ENCODE measurements at regions not wholly inside any gene's neighbourhood (a gene's known extent, or its start where the extent isn't known, plus 50 kb on each side); places are given as distances from the start of the nearest gene placed in this dataset.

DNA sequence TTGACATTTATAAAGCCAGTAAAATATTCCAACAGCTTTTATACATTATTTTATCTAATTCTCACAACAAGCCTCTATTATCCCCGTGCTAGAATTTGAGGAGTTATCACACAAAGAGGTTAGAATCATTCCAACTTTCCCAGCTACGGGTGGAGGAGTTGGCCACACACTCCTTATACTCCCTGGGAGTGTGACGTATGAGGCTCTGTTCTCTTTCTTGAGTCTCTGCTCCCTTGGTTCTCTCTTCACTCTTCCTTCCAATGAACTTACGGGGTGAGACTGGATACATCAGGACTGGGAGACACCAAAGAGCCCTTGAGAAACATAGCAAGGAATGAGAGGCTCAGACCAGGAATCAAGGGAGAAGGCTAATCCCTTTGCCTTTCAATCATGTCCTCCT, 185.6 kb upstream of the TAB2 start:
- TF ChIP-seq, protein P1, sequence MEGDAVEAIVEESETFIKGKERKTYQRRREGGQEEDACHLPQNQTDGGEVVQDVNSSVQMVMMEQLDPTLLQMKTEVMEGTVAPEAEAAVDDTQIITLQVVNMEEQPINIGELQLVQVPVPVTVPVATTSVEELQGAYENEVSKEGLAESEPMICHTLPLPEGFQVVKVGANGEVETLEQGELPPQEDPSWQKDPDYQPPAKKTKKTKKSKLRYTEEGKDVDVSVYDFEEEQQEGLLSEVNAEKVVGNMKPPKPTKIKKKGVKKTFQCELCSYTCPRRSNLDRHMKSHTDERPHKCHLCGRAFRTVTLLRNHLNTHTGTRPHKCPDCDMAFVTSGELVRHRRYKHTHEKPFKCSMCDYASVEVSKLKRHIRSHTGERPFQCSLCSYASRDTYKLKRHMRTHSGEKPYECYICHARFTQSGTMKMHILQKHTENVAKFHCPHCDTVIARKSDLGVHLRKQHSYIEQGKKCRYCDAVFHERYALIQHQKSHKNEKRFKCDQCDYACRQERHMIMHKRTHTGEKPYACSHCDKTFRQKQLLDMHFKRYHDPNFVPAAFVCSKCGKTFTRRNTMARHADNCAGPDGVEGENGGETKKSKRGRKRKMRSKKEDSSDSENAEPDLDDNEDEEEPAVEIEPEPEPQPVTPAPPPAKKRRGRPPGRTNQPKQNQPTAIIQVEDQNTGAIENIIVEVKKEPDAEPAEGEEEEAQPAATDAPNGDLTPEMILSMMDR (IDR thresholded peaks at IDR 0.05; ENCODE audit: unreplicated experiment): no peak
- no peaks in the 10 kb centered on the region for H3K27me3 Mint-ChIP-seq (ENCODE audit: low read depth)
- no peak overlapping the region for H3K27ac Mint-ChIP-seq

DNA sequence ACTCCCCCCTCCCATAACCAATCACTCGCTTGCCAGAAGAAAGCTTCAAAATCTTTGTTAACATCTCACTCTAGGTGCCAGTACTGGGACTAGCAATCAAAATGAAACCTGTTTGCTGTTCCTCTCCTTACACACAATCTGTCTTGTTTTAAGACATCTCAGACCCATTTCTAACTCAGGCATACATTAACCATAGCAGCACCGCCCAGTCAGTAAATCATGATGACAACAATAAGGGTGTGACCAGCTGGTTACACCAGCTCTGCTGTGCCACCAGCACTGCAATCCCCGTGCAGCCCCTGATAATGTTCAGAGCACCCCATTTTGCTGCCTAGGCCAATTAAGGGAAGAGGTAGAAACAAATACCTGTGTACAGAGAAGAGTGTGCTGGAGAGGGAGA, 185.2 kb upstream of the TAB2 start:
- H3K4me1 Mint-ChIP-seq: peaks cover 30% of the 10 kb centered on the region
- peaks cover 3% of the 10 kb centered on the region for H3K9me3 Mint-ChIP-seq
- no peak for DNase-seq (ENCODE audit: low spot score in 2 of 2, unreplicated experiment in 2 of 2)
- TF ChIP-seq, protein P1 (IDR thresholded peaks at IDR 0.05; ENCODE audit: unreplicated experiment): no peak
- H3K27me3 Mint-ChIP-seq (ENCODE audit: low read depth): no peaks in the 10 kb centered on the region
- H3K36me3 Mint-ChIP-seq: no peaks in the 10 kb centered on the region
- no peak overlapping the region for H3K4me3 Mint-ChIP-seq
- H3K27ac Mint-ChIP-seq: no peak overlapping the region

More for the DNA sequence above, 185.6 kb upstream of the TAB2 start:
- Mint-ChIP-seq H3K4me1 (peaks cover 30% of the 10 kb centered on the region), H3K36me3 (no peaks in the 10 kb centered on the region), H3K4me3 (no peak overlapping the region), H3K9me3 (peaks cover 6% of the 10 kb centered on the region)
- no peak for DNase-seq (ENCODE audit: low spot score in 2 of 2, unreplicated experiment in 2 of 2)

DNA sequence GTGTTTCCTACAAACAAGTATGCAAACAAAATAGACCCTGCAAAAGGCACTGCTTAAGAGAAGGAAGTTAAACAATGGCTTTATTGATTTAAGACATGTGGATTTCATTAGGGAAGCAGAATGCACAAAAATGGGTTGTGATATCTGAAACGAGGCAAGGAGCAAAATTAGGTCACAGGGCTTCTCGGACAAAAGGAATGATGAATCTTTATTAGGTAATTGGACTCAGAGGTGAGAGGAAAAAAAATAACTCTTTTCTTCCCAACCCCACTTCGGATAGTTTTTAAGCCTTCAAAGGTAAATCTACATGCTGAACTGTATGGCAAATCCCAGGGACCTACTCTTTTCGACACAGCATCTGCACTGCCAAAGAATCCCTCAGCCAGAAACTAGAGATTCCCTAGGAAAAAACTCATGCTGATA, 183.0 kb upstream of the TAB2 start:
- peaks cover 24% of the 10 kb centered on the region for H3K4me1 Mint-ChIP-seq
- H3K36me3 Mint-ChIP-seq: no peaks in the 10 kb centered on the region
- TF ChIP-seq, protein P1 (IDR thresholded peaks at IDR 0.05; ENCODE audit: unreplicated experiment): no peak
- H3K27me3 Mint-ChIP-seq (ENCODE audit: low read depth): no peaks in the 10 kb centered on the region
- DNase-seq (ENCODE audit: low spot score in 2 of 2, unreplicated experiment in 2 of 2): no peak
- no peak overlapping the region for H3K4me3 Mint-ChIP-seq
- no peaks in the 10 kb centered on the region for H3K9me3 Mint-ChIP-seq
- no peak overlapping the region for H3K27ac Mint-ChIP-seq

DNA sequence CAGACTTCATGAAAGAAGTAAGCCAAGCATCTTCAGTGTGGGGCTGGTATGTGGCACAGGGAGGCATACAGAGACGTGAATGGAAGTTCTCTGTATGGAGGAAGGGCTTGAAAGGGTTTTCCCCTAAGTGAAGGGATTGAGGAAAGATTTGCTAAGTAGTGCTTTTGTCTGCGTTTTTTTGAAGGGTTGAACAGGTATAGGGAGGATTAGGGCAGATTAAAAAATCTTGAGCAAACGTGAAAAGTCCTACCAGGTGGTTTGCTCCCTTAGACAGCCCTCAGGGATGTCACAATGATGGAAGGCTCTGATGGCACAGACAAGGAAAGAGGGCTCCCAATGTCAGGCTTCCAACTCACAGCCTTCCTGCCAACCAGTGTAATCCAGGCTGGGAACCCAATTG, 181.7 kb upstream of the TAB2 start:
- Mint-ChIP-seq H3K36me3 (no peaks in the 10 kb centered on the region), H3K27ac (no peak overlapping the region), H3K4me1 (peaks cover 27% of the 10 kb centered on the region), H3K9me3 (no peaks in the 10 kb centered on the region), H3K27me3 (ENCODE audit: low read depth) (no peaks in the 10 kb centered on the region), H3K4me3 (no peak overlapping the region)
- TF ChIP-seq, protein P1 (IDR thresholded peaks at IDR 0.05; ENCODE audit: unreplicated experiment): no peak
- no peak for DNase-seq (ENCODE audit: low spot score in 2 of 2, unreplicated experiment in 2 of 2)

DNA sequence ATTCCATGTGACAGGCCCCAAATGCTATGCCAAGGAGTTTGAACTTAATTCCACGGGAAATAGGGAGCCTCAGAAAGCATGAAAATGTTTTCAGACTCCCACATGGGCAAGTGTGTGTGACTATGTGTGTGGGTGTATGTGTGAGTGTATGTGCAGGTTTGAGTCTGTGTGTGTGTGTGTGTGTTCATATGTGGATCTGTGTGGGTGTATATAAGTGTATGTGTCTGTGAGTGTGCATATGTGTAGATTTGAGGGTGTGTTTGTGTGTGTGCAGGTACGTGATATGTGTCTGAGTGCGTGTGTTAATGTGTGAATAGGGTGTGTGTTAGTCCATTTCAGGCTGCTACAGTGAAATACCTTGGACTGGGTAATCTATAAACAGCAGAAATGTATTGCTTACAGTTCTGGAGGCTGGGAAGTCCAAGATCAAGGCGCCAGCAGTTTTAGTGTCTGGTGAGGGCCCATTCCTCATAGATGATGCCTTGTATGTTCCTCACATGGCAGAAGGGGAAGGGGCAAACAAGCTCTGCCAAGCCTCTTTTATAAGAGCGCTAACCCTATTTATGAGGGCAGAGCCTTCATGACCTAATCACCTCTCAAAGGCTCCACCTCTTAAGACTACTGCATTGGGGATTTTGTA, 181.1 kb upstream of the TAB2 start:
- DNase-seq (ENCODE audit: low spot score in 2 of 2, unreplicated experiment in 2 of 2): no peak
- Mint-ChIP-seq H3K9me3 (no peaks in the 10 kb centered on the region), H3K36me3 (no peaks in the 10 kb centered on the region), H3K4me3 (no peak overlapping the region), H3K4me1 (peaks cover 29% of the 10 kb centered on the region), H3K27ac (no peak overlapping the region), H3K27me3 (ENCODE audit: low read depth) (no peaks in the 10 kb centered on the region)
- TF ChIP-seq, protein P1 (IDR thresholded peaks at IDR 0.05; ENCODE audit: unreplicated experiment): no peak

DNA sequence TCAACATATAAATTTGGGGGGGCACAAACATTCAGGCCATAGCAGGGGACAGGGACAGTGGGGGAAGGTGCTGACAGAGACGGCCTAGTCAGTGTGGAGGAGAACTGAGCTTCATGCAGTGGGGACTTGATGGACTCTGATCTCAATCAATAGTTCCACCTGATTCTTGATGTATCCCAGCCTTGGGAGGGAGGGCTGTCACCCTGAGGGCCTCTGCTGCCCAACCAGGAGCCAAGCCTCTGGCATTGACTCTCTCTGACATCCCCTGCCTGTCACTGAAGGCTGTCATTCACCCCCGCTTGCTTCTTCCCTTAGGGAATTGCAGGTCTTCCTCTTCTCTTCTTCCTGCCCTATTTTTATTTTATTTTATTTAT, 180.6 kb upstream of the TAB2 start:
- H3K27ac Mint-ChIP-seq: no peak overlapping the region
- H3K9me3 Mint-ChIP-seq: peaks cover 1% of the 10 kb centered on the region
- DNase-seq (ENCODE audit: low spot score in 2 of 2, unreplicated experiment in 2 of 2): no peak
- no peaks in the 10 kb centered on the region for H3K36me3 Mint-ChIP-seq
- H3K4me1 Mint-ChIP-seq: peaks cover 26% of the 10 kb centered on the region
- no peaks in the 10 kb centered on the region for H3K27me3 Mint-ChIP-seq (ENCODE audit: low read depth)
- TF ChIP-seq, protein P1 (IDR thresholded peaks at IDR 0.05; ENCODE audit: unreplicated experiment): no peak
- no peak overlapping the region for H3K4me3 Mint-ChIP-seq
